Common myeloid progenitor, CD34-positive (primary cell): ENCODE measurements at regions not wholly inside any gene's neighbourhood (a gene's known extent, or its start where the extent isn't known, plus 50 kb on each side); places are given as distances from the start of the nearest gene placed in this dataset.

Experiments used
- CTCF ChIA-PET: fragments of 350-600 bp; sonication (Branson Sonifier 250); formaldehyde crosslinking; loops from one replicate; lab custom pipeline; 2021; ENCODE audit warnings: antibody characterized with exemption; lab: Charles Lee
- POLR2A ChIA-PET: fragments of 350-600 bp; sonication (Branson Sonifier 250); formaldehyde crosslinking; loops from one replicate; lab custom pipeline; 2021; ENCODE audit warnings: antibody characterized with exemption; lab: Charles Lee
- DNase-seq, 3 donors: peaks; one replicate each; pipeline versions ENCODE4 v3.0.0 to v3.0.0-alpha.2; 2013
- H3K27ac ChIP-seq, 2 experiments: 1 replicate in 1 of 2; 2 replicates in 1 of 2; pipeline ENCODE4 v1.7.0; 2013; ENCODE audit warnings: inconsistent platforms in 2 of 2, low read length in 2 of 2, mild to moderate bottlenecking in 2 of 2, low read depth in 1 of 2, moderate library complexity in 1 of 2; ENCODE audit not compliant: severe bottlenecking in 2 of 2, insufficient read depth in 1 of 2, poor library complexity in 1 of 2
- H3K27me3 ChIP-seq, 5 experiments: replicated peaks in 2 of 5; 1 replicate in 3 of 5; 2 replicates in 2 of 5; pipeline versions ENCODE4 v1.6.1 to v1.7.0; 2013; ENCODE audit warnings: low read length in 4 of 5, mild to moderate bottlenecking in 2 of 5, moderate library complexity in 2 of 5, inconsistent platforms in 1 of 5; ENCODE audit not compliant: insufficient read depth in 5 of 5, control insufficient read depth in 4 of 5
- H3K36me3 ChIP-seq, 4 experiments: 1 replicate in 2 of 4; 2 replicates in 2 of 4; pipeline versions ENCODE4 v1.6.1 to v1.7.0; 2013; ENCODE audit warnings: low read length in 3 of 4, control low read depth in 1 of 4, mild to moderate bottlenecking in 1 of 4; ENCODE audit not compliant: control insufficient read depth in 4 of 4, insufficient read depth in 4 of 4
- H3K4me1 ChIP-seq, 4 experiments: 1 replicate in 3 of 4; 2 replicates in 1 of 4; pipeline versions ENCODE4 v1.6.1 to v1.7.1; 2013; ENCODE audit warnings: low read length in 3 of 4, mild to moderate bottlenecking in 3 of 4, control low read depth in 1 of 4, inconsistent platforms in 1 of 4, moderate library complexity in 1 of 4; ENCODE audit not compliant: control insufficient read depth in 4 of 4, insufficient read depth in 4 of 4; ENCODE audit errors: control extremely low read depth in 1 of 4
- H3K4me3 ChIP-seq, 7 experiments: 1 replicate in 4 of 7; 2 replicates in 3 of 7; pipeline versions ENCODE4 v1.5.1 to v1.7.0; 2013; ENCODE audit warnings: mild to moderate bottlenecking in 7 of 7, low read length in 6 of 7, moderate library complexity in 6 of 7, inconsistent platforms in 2 of 7, low read depth in 2 of 7, control low read depth in 1 of 7; ENCODE audit not compliant: insufficient read depth in 4 of 7, control insufficient read depth in 1 of 7; ENCODE audit errors: extremely low read depth in 1 of 7
- H3K9me3 ChIP-seq, 5 experiments: 1 replicate in 4 of 5; 2 replicates in 1 of 5; pipeline versions ENCODE4 v1.6.1 to v1.7.1; 2013; ENCODE audit warnings: low read length in 4 of 5, mild to moderate bottlenecking in 2 of 5, inconsistent platforms in 1 of 5, low read depth in 1 of 5, moderate library complexity in 1 of 5; ENCODE audit not compliant: control insufficient read depth in 4 of 5, insufficient read depth in 2 of 5; ENCODE audit errors: control extremely low read depth in 1 of 5
- WGBS: methylation state at CpG from one replicate; pipeline ENCODE4 v1.1.5; 2013; ENCODE audit not compliant: insufficient coverage; 5-methylcytosine and 5-hydroxymethylcytosine counted together

DNA sequence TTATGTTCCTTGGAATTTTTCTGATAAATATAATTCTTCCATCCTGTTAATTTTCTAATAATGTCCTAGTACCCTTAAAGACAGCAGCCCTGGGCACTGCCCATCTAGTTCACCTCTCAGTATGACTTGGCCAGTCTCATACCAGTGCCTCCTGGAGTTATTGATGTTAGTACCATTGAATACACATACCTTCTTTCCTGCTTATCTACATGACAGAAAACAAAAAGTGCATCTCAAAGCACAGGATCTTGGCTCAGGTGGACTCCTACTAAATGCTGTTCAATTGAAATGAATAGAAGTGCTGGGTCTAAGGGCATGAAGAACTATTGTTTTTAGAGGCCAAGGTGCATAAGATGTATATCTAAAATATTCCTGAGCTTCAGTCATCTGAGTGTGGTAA lies 669.7 kb downstream of the NR2F1-AS1 start:
- no peak overlapping the region for H3K27ac ChIP-seq
- no peaks in the 10 kb centered on the region for H3K4me1 ChIP-seq
- no peak overlapping the region for H3K4me3 ChIP-seq
- no peaks in the 10 kb centered on the region for H3K36me3 ChIP-seq
- H3K9me3 ChIP-seq: no peaks in the 10 kb centered on the region
- ChIA-PET CTCF (no interaction called here), POLR2A (no interaction called here)
- DNase-seq: no peak
- H3K27me3 ChIP-seq: peaks cover 0 to 7% (median 0%) of the 10 kb centered on the region in 5 experiments

DNA sequence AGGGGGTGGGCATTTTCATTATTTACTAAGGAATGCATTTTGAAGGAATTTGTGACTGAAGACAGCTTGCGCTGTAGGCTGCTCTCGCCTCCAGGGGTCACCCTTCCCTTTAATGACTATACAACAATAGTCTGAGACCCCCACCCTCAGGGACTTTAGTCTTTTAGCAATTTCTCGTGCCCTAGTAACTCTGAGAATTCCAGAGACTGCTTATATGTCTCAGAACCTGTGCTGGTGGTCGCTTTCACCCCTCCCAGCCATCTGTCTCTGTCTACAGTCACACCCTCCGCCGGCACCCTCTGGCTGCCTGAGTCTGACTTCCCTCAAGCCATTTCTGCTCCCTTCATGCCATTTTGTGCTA lies 671.4 kb downstream of the NR2F1-AS1 start:
- H3K27me3 ChIP-seq: peaks cover 0 to 7% (median 0%) of the 10 kb centered on the region in 5 experiments
- H3K4me3 ChIP-seq: no peak overlapping the region
- ChIA-PET CTCF (no interaction called here), POLR2A (no interaction called here)
- no peaks in the 10 kb centered on the region for H3K36me3 ChIP-seq
- H3K27ac ChIP-seq: no peak overlapping the region
- WGBS: 27% methylated on average over 4 of the region's 6 CpGs
- DNase-seq: peak; percentile 0 to 5 (median 2)
- H3K4me1 ChIP-seq: no peaks in the 10 kb centered on the region
- no peaks in the 10 kb centered on the region for H3K9me3 ChIP-seq

- peaks cover 0 to 7% (median 0%) of the 10 kb centered on the region in 5 experiments for H3K27me3 ChIP-seq
- H3K4me3 ChIP-seq: no peak overlapping the region
- H3K36me3 ChIP-seq: no peaks in the 10 kb centered on the region
- no peak for DNase-seq
- ChIA-PET POLR2A (no interaction called here), CTCF (interaction anchor here (1.6 kb wide), 1 partner anchor 11 kb away, joined by 3 read pairs; no protein-coding TSS in a partner anchor)
- no peak overlapping the region for H3K27ac ChIP-seq
- H3K4me1 ChIP-seq: no peaks in the 10 kb centered on the region
- 83% methylated on average over 1 of the region's 1 CpG for WGBS
- no peaks in the 10 kb centered on the region for H3K9me3 ChIP-seq
These were observed 671.9 kb downstream of the NR2F1-AS1 start for GRCh38 chr5:92908952-92909601.

DNA sequence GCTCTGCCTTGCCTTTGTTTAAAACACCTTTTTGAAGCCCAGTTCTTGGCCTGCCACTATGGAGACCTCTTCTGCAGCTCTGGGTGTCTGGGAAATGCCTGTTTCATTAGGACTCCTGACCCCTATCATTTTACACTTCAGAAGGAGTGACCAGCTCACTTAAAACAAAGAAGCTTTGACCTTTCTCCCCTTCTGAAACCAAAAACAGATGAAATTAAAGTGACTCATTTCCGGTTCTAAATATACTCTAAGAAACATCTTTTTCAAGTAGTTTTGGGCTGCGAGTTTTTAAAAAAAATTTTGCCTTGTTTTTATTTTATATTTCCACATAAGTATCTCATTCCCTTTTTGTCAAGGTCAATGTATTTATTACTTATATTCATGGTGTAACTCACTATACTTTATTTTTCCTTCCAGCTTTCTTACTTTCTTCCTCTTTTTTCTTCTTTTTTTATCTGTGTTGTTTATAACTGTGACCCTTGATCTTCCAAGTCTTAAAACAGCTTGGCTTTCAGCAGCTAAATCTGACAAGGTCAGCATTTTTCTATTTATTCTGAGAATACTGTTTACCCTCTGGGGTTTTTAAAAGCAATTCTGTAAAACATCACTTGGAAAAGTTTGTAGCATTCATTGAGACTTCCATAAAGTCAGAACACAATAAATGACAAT lies 672.9 kb downstream of the NR2F1-AS1 start:
- Histone ChIP-seq H3K4me3 (no peak overlapping the region), H3K27me3 (peaks cover 0 to 7% (median 0%) of the 10 kb centered on the region in 5 experiments), H3K36me3 (no peaks in the 10 kb centered on the region), H3K4me1 (no peaks in the 10 kb centered on the region), H3K9me3 (no peaks in the 10 kb centered on the region), H3K27ac (no peak overlapping the region)
- no peak for DNase-seq
- POLR2A ChIA-PET: no interaction called here
- WGBS: no CpG with 5 or more reads among the region's 2 CpGs
- CTCF ChIA-PET: interaction anchor here (1.6 kb wide), 1 partner anchor 12 kb away, joined by 3 read pairs; no protein-coding TSS in a partner anchor

- ChIA-PET POLR2A (no interaction called here), CTCF (no interaction called here)
- H3K27ac ChIP-seq: no peak overlapping the region
- H3K9me3 ChIP-seq: no peaks in the 10 kb centered on the region
- DNase-seq: no peak
- H3K4me1 ChIP-seq: no peaks in the 10 kb centered on the region
- H3K27me3 ChIP-seq: peaks cover 0 to 7% (median 0%) of the 10 kb centered on the region in 5 experiments
- H3K36me3 ChIP-seq: no peaks in the 10 kb centered on the region
- H3K4me3 ChIP-seq: no peak overlapping the region
- 100% methylated on average over 5 of the region's 6 CpGs for WGBS
These were observed 674.1 kb downstream of the NR2F1-AS1 start for GRCh38 chr5:92906798-92907376.

DNA sequence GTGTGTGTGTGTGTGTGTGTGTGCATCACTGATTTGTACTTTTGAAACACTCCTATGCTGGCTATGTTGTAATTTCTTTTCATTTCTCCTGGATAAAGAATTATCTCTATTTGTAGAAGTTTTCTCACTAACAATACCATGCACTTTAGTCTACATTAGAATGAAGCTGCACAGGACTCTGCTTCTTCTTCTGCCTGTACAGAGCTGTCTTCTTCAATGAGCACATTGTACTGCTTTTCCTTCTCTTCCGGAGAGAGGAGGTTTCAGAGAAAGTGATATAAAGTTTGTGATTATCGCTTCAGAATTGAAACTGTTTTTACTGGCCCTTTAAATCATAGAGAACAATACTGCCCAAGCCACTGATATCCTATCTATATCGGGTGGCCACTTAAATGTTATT lies 677.0 kb downstream of the NR2F1-AS1 start:
- ChIA-PET CTCF (no interaction called here), POLR2A (no interaction called here)
- no peaks in the 10 kb centered on the region for H3K36me3 ChIP-seq
- WGBS: no CpG with 5 or more reads among the region's 3 CpGs
- no peak for DNase-seq
- H3K27me3 ChIP-seq: no peaks in the 10 kb centered on the region
- no peaks in the 10 kb centered on the region for H3K9me3 ChIP-seq
- H3K4me3 ChIP-seq: no peak overlapping the region
- no peak overlapping the region for H3K27ac ChIP-seq
- no peaks in the 10 kb centered on the region for H3K4me1 ChIP-seq

GRCh38 chr5:92899611-92900010 lies 681.4 kb downstream of the NR2F1-AS1 start:
- 100% methylated on average over 4 of the region's 4 CpGs for WGBS
- Histone ChIP-seq H3K9me3 (no peaks in the 10 kb centered on the region), H3K4me3 (no peak overlapping the region), H3K4me1 (no peaks in the 10 kb centered on the region), H3K27me3 (no peaks in the 10 kb centered on the region), H3K36me3 (no peaks in the 10 kb centered on the region), H3K27ac (no peak overlapping the region)
- DNase-seq: no peak
- ChIA-PET CTCF (no interaction called here), POLR2A (no interaction called here)
